ENCODE measurements at regions not wholly inside any gene's neighbourhood (a gene's known extent, or its start where the extent isn't known, plus 50 kb on each side); places are given as distances from the start of the nearest gene placed in this dataset.

- TF ChIP-seq CTCF (IDR thresholded peaks at IDR 0.05), result no peak
- no peak for TF ChIP-seq POLR2AphosphoS5 (IDR thresholded peaks at IDR 0.05)
These were observed 201.6 kb upstream of the NAV2 start for GRCh38 chr11:19511066-19511412.

Data from prostate gland (tissue), 2 donors.